ENCODE measurements at regions not wholly inside any gene's neighbourhood (a gene's known extent, or its start where the extent isn't known, plus 50 kb on each side); places are given as distances from the start of the nearest gene placed in this dataset.

DNA sequence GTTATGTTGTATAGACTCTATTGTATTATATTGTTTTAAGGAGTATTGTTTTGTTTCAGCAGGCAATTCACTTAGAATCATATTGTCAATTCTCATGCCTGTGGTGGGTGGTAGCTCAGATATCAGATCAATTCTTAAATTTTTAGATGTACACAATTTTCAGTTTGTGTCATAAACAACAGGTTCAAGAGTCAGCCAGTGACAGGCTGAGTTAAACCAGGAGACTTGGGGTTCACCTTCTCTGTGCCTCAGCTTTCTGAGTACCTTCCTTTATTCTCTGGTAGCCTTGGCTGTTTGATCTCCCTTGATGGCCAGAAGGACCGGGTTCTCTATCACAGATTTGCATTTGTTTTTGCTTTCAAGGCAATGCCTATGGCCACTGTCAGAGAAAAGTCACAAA, 199.9 kb upstream of the KCNMB2 start:
- no peaks in the 10 kb centered on the region for H3K36me3 ChIP-seq
- H3K4me1 ChIP-seq, result peaks cover 0 to 7% (median 3%) of the 10 kb centered on the region in 4 donors
- DNase-seq, result no peak
- H3K4me3 ChIP-seq, result no peak overlapping the region
- no peak for TF ChIP-seq POLR2AphosphoS5 (IDR thresholded peaks at IDR 0.05)
- no peak for TF ChIP-seq EP300 (IDR thresholded peaks at IDR 0.05)
- TF ChIP-seq POLR2A (IDR thresholded peaks at IDR 0.05), result no peak
- TF ChIP-seq, protein P1, sequence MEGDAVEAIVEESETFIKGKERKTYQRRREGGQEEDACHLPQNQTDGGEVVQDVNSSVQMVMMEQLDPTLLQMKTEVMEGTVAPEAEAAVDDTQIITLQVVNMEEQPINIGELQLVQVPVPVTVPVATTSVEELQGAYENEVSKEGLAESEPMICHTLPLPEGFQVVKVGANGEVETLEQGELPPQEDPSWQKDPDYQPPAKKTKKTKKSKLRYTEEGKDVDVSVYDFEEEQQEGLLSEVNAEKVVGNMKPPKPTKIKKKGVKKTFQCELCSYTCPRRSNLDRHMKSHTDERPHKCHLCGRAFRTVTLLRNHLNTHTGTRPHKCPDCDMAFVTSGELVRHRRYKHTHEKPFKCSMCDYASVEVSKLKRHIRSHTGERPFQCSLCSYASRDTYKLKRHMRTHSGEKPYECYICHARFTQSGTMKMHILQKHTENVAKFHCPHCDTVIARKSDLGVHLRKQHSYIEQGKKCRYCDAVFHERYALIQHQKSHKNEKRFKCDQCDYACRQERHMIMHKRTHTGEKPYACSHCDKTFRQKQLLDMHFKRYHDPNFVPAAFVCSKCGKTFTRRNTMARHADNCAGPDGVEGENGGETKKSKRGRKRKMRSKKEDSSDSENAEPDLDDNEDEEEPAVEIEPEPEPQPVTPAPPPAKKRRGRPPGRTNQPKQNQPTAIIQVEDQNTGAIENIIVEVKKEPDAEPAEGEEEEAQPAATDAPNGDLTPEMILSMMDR (IDR thresholded peaks at IDR 0.05), result no peak
- intact Hi-C loops (cut with DNase I), result no loop called here
- WGBS, 2 donors, result 82 to 86% methylated on average over 1 of the region's 1 CpG
- no peaks in the 10 kb centered on the region for H3K9me3 ChIP-seq
- H3K27me3 ChIP-seq, result no peaks in the 10 kb centered on the region
- H3K27ac ChIP-seq, result no peak overlapping the region

DNA sequence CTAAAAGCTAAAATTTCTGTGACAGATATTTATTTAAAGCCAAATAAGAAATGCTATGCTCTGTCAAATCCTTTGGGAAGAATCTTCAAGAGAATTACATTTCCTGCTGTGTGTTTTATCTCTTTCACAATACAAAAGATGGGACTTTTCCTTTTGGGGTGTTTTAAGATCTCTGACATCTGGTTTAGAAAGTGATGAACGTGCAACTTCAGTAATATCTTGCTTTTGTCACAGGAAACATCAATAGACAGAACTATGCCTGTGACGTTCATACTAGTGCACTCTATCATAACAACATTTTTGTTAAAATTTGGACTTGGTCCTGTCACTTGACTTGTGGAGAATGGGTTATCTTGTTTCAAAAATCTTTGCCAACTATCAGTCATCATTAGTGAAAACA, 195.7 kb upstream of the KCNMB2 start:
- 67 to 83% methylated on average over 2 of the region's 2 CpGs for WGBS, 2 donors

DNA sequence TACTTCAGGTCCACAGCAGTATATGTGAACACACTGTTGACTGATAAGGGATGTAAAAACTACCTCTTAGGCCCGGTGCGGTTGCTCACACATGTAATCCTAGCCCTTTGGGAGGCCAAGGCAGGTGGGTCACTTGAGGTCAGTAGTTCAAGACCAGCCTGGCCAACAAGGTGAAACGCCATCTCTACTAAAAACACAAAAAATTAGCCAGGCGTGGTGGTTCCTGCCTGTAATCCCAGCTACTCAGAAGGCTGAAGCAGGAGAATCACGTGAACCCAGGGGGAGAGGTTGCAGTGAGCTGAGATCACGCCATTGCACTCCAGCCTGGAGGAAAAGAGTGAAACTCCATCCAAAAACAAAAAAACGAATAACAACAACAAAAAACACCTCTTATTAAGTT, 194.6 kb upstream of the KCNMB2 start:
- 91 to 93% methylated on average over 7 of the region's 7 CpGs for WGBS, 2 donors
- DNase-seq, result no peak
- H3K4me1 ChIP-seq, result peaks cover 0 to 12% (median 5%) of the 10 kb centered on the region in 4 donors
- H3K9me3 ChIP-seq, result no peaks in the 10 kb centered on the region
- H3K27ac ChIP-seq, result no peak overlapping the region
- no peaks in the 10 kb centered on the region for H3K27me3 ChIP-seq
- intact Hi-C loops (cut with DNase I), result no loop called here
- TF ChIP-seq EP300 (IDR thresholded peaks at IDR 0.05) (no peak), POLR2A (IDR thresholded peaks at IDR 0.05) (no peak), POLR2AphosphoS5 (IDR thresholded peaks at IDR 0.05) (no peak)
- TF ChIP-seq, protein P1 (IDR thresholded peaks at IDR 0.05), result no peak
- H3K36me3 ChIP-seq, result no peaks in the 10 kb centered on the region
- H3K4me3 ChIP-seq, result no peak overlapping the region

More for the DNA sequence above, 195.7 kb upstream of the KCNMB2 start:
- no peaks in the 10 kb centered on the region for H3K9me3 ChIP-seq
- intact Hi-C loops (cut with DNase I), result no loop called here
- no peak overlapping the region for H3K4me3 ChIP-seq
- no peak overlapping the region for H3K27ac ChIP-seq
- no peaks in the 10 kb centered on the region for H3K27me3 ChIP-seq
- DNase-seq, result no peak
- no peaks in the 10 kb centered on the region for H3K36me3 ChIP-seq
- H3K4me1 ChIP-seq, result peaks cover 0 to 12% (median 5%) of the 10 kb centered on the region in 4 donors
- no peak for TF ChIP-seq POLR2AphosphoS5 (IDR thresholded peaks at IDR 0.05)
- TF ChIP-seq, protein P1 (IDR thresholded peaks at IDR 0.05), result no peak
- TF ChIP-seq POLR2A (IDR thresholded peaks at IDR 0.05), result no peak
- no peak for TF ChIP-seq EP300 (IDR thresholded peaks at IDR 0.05)

DNA sequence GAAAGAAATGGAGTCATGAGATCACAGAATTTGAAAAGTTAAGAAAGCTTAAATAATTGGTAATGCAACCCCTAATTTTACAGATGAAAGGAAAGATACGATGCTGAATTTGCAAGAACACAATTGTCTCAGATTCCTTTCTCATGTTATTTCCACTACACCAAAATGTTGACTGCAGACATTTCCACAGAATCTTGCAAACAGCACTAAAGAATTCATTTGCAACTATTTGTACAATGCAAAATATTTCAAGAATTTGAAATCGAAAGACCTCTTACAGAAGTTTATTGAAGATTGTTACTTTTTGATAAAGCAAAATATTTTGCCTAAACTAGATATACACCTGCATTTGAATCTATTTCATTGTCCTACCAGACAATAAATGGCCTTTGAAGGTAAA, 194.1 kb upstream of the KCNMB2 start:
- DNase-seq, result no peak
- Histone ChIP-seq H3K9me3 (no peaks in the 10 kb centered on the region), H3K36me3 (no peaks in the 10 kb centered on the region), H3K4me1 (peaks cover 0 to 12% (median 5%) of the 10 kb centered on the region in 4 donors), H3K4me3 (no peak overlapping the region), H3K27me3 (no peaks in the 10 kb centered on the region), H3K27ac (no peak overlapping the region)
- intact Hi-C loops (cut with DNase I), result no loop called here
- WGBS, 2 donors, result 88 to 94% methylated on average over 2 of the region's 2 CpGs
- TF ChIP-seq, protein P1 (IDR thresholded peaks at IDR 0.05), result no peak
- no peak for TF ChIP-seq POLR2AphosphoS5 (IDR thresholded peaks at IDR 0.05)
- TF ChIP-seq EP300 (IDR thresholded peaks at IDR 0.05), result no peak

DNA sequence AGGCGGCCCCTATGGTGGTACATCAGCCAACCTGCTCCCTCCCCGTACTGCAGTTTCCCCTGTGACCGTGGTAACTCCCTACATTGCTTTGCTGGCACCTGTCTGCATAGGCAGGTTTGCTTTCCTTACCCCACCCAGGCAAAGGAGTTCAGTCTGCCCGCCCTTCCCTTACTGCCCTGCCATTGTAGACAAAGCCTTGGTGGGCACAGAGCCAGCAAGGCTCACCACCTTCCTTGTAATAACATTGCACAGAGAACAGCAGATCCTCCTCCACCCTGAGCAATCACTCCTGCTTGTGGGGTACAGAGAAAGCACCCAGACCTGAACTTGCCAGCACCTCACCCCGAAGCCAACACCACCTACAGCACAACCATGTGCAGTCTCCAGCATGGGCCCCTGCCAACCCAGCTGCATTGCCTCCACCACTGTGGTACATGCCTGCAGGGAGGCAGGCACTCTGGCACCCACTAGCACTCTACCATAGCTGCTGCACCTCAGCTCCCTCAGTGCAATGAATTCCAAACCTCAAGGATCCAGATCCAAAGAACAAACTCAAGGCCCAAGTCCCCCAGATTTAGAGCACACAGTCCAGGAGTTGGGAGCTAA, 192.7 kb upstream of the KCNMB2 start:
- 27 to 72% methylated on average over 5 of the region's 5 CpGs for WGBS, 2 donors
- peaks cover 0 to 12% (median 5%) of the 10 kb centered on the region in 4 donors for H3K4me1 ChIP-seq
- H3K27me3 ChIP-seq, result no peaks in the 10 kb centered on the region
- H3K27ac ChIP-seq, result no peak overlapping the region
- no peak overlapping the region for H3K4me3 ChIP-seq
- no peaks in the 10 kb centered on the region for H3K9me3 ChIP-seq
- intact Hi-C loops (cut with DNase I), result no loop called here
- no peaks in the 10 kb centered on the region for H3K36me3 ChIP-seq
- peak; percentile 46 for DNase-seq
- TF ChIP-seq, protein P1 (IDR thresholded peaks at IDR 0.05), result no peak
- no peak for TF ChIP-seq EP300 (IDR thresholded peaks at IDR 0.05)
- no peak for TF ChIP-seq POLR2AphosphoS5 (IDR thresholded peaks at IDR 0.05)
